IMR-90 (cell line): ENCODE measurements at regions not wholly inside any gene's neighbourhood (a gene's known extent, or its start where the extent isn't known, plus 50 kb on each side); places are given as distances from the start of the nearest gene placed in this dataset.

Experiments
- ATAC-seq: fragments of 200-7000 bp; cut with Tn5 transposase; 2 replicates; pipeline ENCODE4 v1.9.1; 2020; ENCODE audit warnings: low read depth, mild to moderate bottlenecking, moderate library complexity
- BruUV-seq: library from RNA; stranded (reverse); fragments of 400-500 nt; replicated peaks from 2 replicates; lab custom pipeline; 2021; lab: Mats Ljungman, UMichigan
- CTCF ChIA-PET: fragments of 300-600 bp; formaldehyde crosslinking; extraction: SDS; loops from one replicate; lab custom pipeline; 2021; ENCODE audit warnings: antibody characterized with exemption; lab: Yijun Ruan, JAX
- POLR2A ChIA-PET: fragments of 300-600 bp; sonication (Branson Sonifier 250); formaldehyde crosslinking; loops from one replicate; lab custom pipeline; 2022; ENCODE audit warnings: antibody characterized with exemption; ENCODE audit not compliant: unreplicated experiment; lab: Charles Lee
- DNase-seq: peaks from one replicate; pipeline ENCODE4 v3.0.0; 2013
- H2AFZ ChIP-seq: replicated peaks from 2 replicates; pipeline ENCODE3; 2013; ENCODE audit warnings: low read length, mild to moderate bottlenecking; ENCODE audit not compliant: poor library complexity
- H2AK5ac ChIP-seq: 2 replicates; pipeline ENCODE4 v1.6.1; 2013; ENCODE audit warnings: low read depth, low read length, inconsistent platforms
- H2AK9ac ChIP-seq: replicated peaks from 2 replicates; pipeline ENCODE3; 2013; ENCODE audit warnings: mild to moderate bottlenecking, low read depth, low read length, moderate library complexity; ENCODE audit not compliant: poor library complexity
- H2BK120ac ChIP-seq: 2 replicates; pipeline ENCODE4 v1.6.1; 2013; ENCODE audit warnings: low read depth, low read length, inconsistent platforms
- H2BK15ac ChIP-seq: 3 replicates; pipeline ENCODE4 v1.6.1; 2013; ENCODE audit warnings: low read depth, low read length, inconsistent platforms
- H2BK20ac ChIP-seq: 2 replicates; pipeline ENCODE4 v1.6.1; 2013; ENCODE audit warnings: low read depth, mild to moderate bottlenecking, inconsistent platforms, low read length, moderate library complexity
- H2BK5ac ChIP-seq: 2 replicates; pipeline ENCODE4 v1.6.1; 2013; ENCODE audit warnings: mild to moderate bottlenecking, low read depth, low read length, inconsistent platforms; ENCODE audit not compliant: poor library complexity, severe bottlenecking
- H3K14ac ChIP-seq: replicated peaks from 2 replicates; pipeline ENCODE4 v1.6.1; 2013; ENCODE audit warnings: low read depth, low read length, inconsistent platforms
- H3K18ac ChIP-seq: 2 replicates; pipeline ENCODE4 v1.6.1; 2013; ENCODE audit warnings: low read depth, low read length, control low read depth
- H3K23ac ChIP-seq: 2 replicates; pipeline ENCODE4 v1.6.1; 2013; ENCODE audit warnings: low read depth, low read length, inconsistent platforms
- H3K27ac ChIP-seq: 2 replicates; pipeline ENCODE4 v1.5.1; 2013; ENCODE audit warnings: mild to moderate bottlenecking, control low read depth, low read length; ENCODE audit not compliant: insufficient read depth
- H3K27me3 ChIP-seq: 2 replicates; pipeline ENCODE4 v1.6.1; 2013; ENCODE audit warnings: low read length; ENCODE audit not compliant: control insufficient read depth, insufficient read depth
- H3K36me3 ChIP-seq: 2 replicates; pipeline ENCODE4 v1.6.1; 2013; ENCODE audit warnings: low read length, mixed read lengths; ENCODE audit not compliant: control insufficient read depth, insufficient read depth
- H3K4ac ChIP-seq: 2 replicates; pipeline ENCODE4 v1.6.1; 2013; ENCODE audit warnings: low read depth, low read length, inconsistent platforms
- H3K4me1 ChIP-seq: 2 replicates; pipeline ENCODE4 v1.6.1; 2013; ENCODE audit warnings: low read length, mixed read lengths; ENCODE audit not compliant: control insufficient read depth, insufficient read depth
- H3K4me2 ChIP-seq: 2 replicates; pipeline ENCODE4 v1.6.1; 2013; ENCODE audit warnings: low read depth, mild to moderate bottlenecking, control low read depth, low read length, moderate library complexity
- H3K4me3 ChIP-seq: 2 replicates; pipeline ENCODE4 v1.5.1; 2013; ENCODE audit warnings: low read depth, mild to moderate bottlenecking, control low read depth, low read length, moderate library complexity; ENCODE audit not compliant: insufficient read depth
- H3K56ac ChIP-seq: 2 replicates; pipeline ENCODE4 v1.6.1; 2013; ENCODE audit warnings: low read length, inconsistent platforms; ENCODE audit not compliant: insufficient read depth; ENCODE audit errors: extremely low read depth
- H3K79me1 ChIP-seq, 2 experiments: 2 replicates each; pipeline ENCODE4 v1.6.1; 2013; ENCODE audit warnings: low read length in 2 of 2, inconsistent platforms in 1 of 2, low read depth in 1 of 2
- H3K9ac ChIP-seq: 2 replicates; pipeline ENCODE4 v1.6.1; 2013; ENCODE audit warnings: low read depth, low read length, control low read depth
- H3K9me1 ChIP-seq: 2 replicates; pipeline ENCODE4 v1.6.1; 2013; ENCODE audit warnings: low read length, inconsistent platforms; ENCODE audit not compliant: insufficient read depth
- H3K9me3 ChIP-seq: 2 replicates; pipeline ENCODE4 v1.6.1; 2013; ENCODE audit warnings: low read length; ENCODE audit not compliant: control insufficient read depth, insufficient read depth
- H4K20me1 ChIP-seq: 2 replicates; pipeline ENCODE4 v1.6.1; 2013; ENCODE audit warnings: low read length, inconsistent platforms; ENCODE audit not compliant: insufficient read depth
- H4K5ac ChIP-seq: 2 replicates; pipeline ENCODE4 v1.6.1; 2013; ENCODE audit warnings: mild to moderate bottlenecking, low read depth, low read length, control low read depth
- H4K8ac ChIP-seq, 2 experiments: 2 replicates each; pipeline ENCODE4 v1.6.1; 2013; ENCODE audit warnings: low read depth in 2 of 2, low read length in 2 of 2, control low read depth in 1 of 2, inconsistent platforms in 1 of 2
- H4K91ac ChIP-seq: 2 replicates; pipeline ENCODE4 v1.6.1; 2013; ENCODE audit warnings: low read depth, low read length, inconsistent platforms; ENCODE audit not compliant: insufficient read depth
- FOS ChIP-seq: fragments of 150-350 bp; IDR thresholded peaks from 2 replicates; pipeline ENCODE4 v1.6.1; 2016; ENCODE audit warnings: low read depth, low read length
- MAFK ChIP-seq: IDR thresholded peaks from 2 replicates; pipeline ENCODE4 v1.6.1; 2012; ENCODE audit warnings: low read depth, low read length, improper control_type of control experiment
- NFE2L2 ChIP-seq: fragments of 150-350 bp; IDR thresholded peaks from 2 replicates; pipeline ENCODE4 v1.6.1; 2016; ENCODE audit warnings: low read depth, mild to moderate bottlenecking, low read length
- RAD21 ChIP-seq: IDR thresholded peaks from 2 replicates; pipeline ENCODE4 v1.6.1; 2012; ENCODE audit warnings: low read length, improper control_type of control experiment
- RCOR1 ChIP-seq: IDR thresholded peaks from 2 replicates; pipeline ENCODE4 v1.6.1; 2012; ENCODE audit warnings: mild to moderate bottlenecking, low read length, improper control_type of control experiment; ENCODE audit not compliant: insufficient replicate concordance
- SMC3 ChIP-seq: fragments of 150-350 bp; IDR thresholded peaks from 2 replicates; pipeline ENCODE4 v1.6.1; 2016; ENCODE audit warnings: low read depth, mild to moderate bottlenecking, antibody characterized with exemption, low read length, moderate library complexity
- USF2 ChIP-seq: fragments of 150-350 bp; IDR thresholded peaks from 2 replicates; pipeline ENCODE4 v1.6.1; 2017; ENCODE audit warnings: mild to moderate bottlenecking, antibody characterized with exemption, low read length, low read depth
- WGBS, 2 experiments: methylation state at CpG; one replicate each; pipeline versions ENCODE4 v1.1.5 to v1.1.7; 2013; ENCODE audit warnings: missing lambda C conversion rate in 2 of 2; ENCODE audit not compliant: insufficient read length in 1 of 2; ENCODE audit errors: extremely low coverage in 2 of 2; 5-methylcytosine and 5-hydroxymethylcytosine counted together
- dilution Hi-C: fragments of 300-500 bp; cut with HindIII; formaldehyde crosslinking; loops from one replicate; pipeline ENCODE4 v1.14.3; 2018; ENCODE audit warnings: low sequenced_read_pairs; ENCODE audit not compliant: unreplicated experiment
- in situ Hi-C: fragments of 300-500 bp; cut with MboI; formaldehyde crosslinking; loops from 3 replicates; pipeline ENCODE4 v1.14.3; 2019; ENCODE audit warnings: low sequenced_read_pairs, inconsistent platforms, mixed read lengths
- intact Hi-C: fragments of 100-400 bp; cut with micrococcal nuclease; formaldehyde crosslinking; loops from 2 replicates; pipeline ENCODE4 v1.10.0; 2022

- H4K91ac ChIP-seq: no peak overlapping the region
- no peaks in the 10 kb centered on the region for H3K79me1 ChIP-seq
- no peak overlapping the region for H3K9ac ChIP-seq
- H2AK9ac ChIP-seq: no peak overlapping the region
- no peaks in the 10 kb centered on the region for H3K27me3 ChIP-seq
- no peak overlapping the region for H2BK120ac ChIP-seq
- no peak overlapping the region for H3K56ac ChIP-seq
- H3K4me2 ChIP-seq: no peak overlapping the region
- no peak overlapping the region for H3K4ac ChIP-seq
- H2AFZ ChIP-seq: no peak overlapping the region
- dilution Hi-C loops: no loop called here
- H3K36me3 ChIP-seq: no peaks in the 10 kb centered on the region
- ATAC-seq: no peak
- no peak for DNase-seq
- CTCF ChIA-PET: no interaction called here
- no peak overlapping the region for H3K14ac ChIP-seq
- intact Hi-C loops: no loop called here
- H3K4me3 ChIP-seq: no peak overlapping the region
- H2BK15ac ChIP-seq: no peak overlapping the region
- H3K9me1 ChIP-seq: no peaks in the 10 kb centered on the region
- no peaks in the 10 kb centered on the region for H3K4me1 ChIP-seq
- H4K8ac ChIP-seq: no peak overlapping the region
- in situ Hi-C loops: no loop called here
- H4K5ac ChIP-seq: no peak overlapping the region
- no peaks in the 10 kb centered on the region for H4K20me1 ChIP-seq
- H3K23ac ChIP-seq: no peak overlapping the region
- no peak overlapping the region for H3K18ac ChIP-seq
- peaks cover 6% of the 10 kb centered on the region for H3K9me3 ChIP-seq
- BruUV-seq: no TSS peak
- H3K27ac ChIP-seq: no peak overlapping the region
- POLR2A ChIA-PET: no interaction called here
- no peak overlapping the region for H2AK5ac ChIP-seq
- no CpG with 5 or more reads among the region's 1 CpG for WGBS, 2 experiments
- H2BK5ac ChIP-seq: no peak overlapping the region
- no peak overlapping the region for H2BK20ac ChIP-seq
- no peak for TF ChIP-seq USF2
- no peak for TF ChIP-seq NFE2L2
- TF ChIP-seq FOS: no peak
- TF ChIP-seq SMC3: no peak
- no peak for TF ChIP-seq MAFK
- TF ChIP-seq RAD21: no peak
- no peak for TF ChIP-seq RCOR1
Observed at GRCh38 chr12:81963636-81964035, 204.5 kb upstream of the PPFIA2 start.
